ENCODE measurements at regions not wholly inside any gene's neighbourhood (a gene's known extent, or its start where the extent isn't known, plus 50 kb on each side); places are given as distances from the start of the nearest gene placed in this dataset.

DNA sequence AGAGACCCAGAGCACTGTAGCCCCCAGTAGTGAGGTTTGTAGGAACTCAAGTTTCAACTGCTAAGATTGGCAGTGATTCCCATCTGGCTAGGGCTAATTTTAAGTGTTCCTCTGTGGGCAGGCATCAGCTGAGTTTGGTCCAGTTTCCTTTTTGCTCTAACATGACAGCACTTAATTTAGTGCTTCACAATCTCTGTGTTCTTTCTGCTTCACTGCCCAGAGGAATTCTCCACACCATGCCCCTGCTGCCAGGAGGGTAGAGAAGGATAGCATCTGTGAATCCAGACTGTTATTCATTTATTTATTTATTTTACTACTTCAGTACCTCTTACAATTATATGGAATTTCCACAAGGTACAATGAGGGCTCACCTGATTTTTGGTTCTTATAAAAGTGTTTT is 549.9 kb upstream of the FSIP2 start:
- no peak for DNase-seq
- Histone ChIP-seq H3K4me3 (no peak overlapping the region), H3K36me3 (no peaks in the 10 kb centered on the region), H3K27me3 (no peaks in the 10 kb centered on the region), H3K4me1 (no peaks in the 10 kb centered on the region), H3K27ac (no peak overlapping the region), H3K9me3 (no peaks in the 10 kb centered on the region)
- no peak for TF ChIP-seq POLR2A (IDR thresholded peaks at IDR 0.05)
- TF ChIP-seq, protein P1, sequence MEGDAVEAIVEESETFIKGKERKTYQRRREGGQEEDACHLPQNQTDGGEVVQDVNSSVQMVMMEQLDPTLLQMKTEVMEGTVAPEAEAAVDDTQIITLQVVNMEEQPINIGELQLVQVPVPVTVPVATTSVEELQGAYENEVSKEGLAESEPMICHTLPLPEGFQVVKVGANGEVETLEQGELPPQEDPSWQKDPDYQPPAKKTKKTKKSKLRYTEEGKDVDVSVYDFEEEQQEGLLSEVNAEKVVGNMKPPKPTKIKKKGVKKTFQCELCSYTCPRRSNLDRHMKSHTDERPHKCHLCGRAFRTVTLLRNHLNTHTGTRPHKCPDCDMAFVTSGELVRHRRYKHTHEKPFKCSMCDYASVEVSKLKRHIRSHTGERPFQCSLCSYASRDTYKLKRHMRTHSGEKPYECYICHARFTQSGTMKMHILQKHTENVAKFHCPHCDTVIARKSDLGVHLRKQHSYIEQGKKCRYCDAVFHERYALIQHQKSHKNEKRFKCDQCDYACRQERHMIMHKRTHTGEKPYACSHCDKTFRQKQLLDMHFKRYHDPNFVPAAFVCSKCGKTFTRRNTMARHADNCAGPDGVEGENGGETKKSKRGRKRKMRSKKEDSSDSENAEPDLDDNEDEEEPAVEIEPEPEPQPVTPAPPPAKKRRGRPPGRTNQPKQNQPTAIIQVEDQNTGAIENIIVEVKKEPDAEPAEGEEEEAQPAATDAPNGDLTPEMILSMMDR (IDR thresholded peaks at IDR 0.05), result no peak
- intact Hi-C loops (cut with DNase I), result no loop called here

DNA sequence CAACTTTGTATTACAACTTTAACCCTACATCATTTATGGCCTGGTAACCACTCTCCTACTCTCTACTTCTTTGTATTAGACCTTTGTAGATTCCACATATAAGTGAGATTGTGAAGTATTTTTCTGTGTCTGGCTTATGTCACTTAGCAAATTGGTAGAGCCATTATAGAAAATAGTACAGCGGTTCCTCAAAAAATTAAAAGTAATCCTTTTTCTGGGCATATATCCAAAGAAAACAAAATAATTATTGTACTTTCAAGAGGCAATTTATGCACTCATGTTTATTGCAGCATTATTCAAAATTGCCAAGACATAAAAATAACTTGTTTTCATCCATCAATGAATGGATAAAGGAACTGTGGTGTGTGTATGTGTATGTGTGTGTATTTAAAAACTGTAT is 537.5 kb upstream of the FSIP2 start:
- H3K27me3 ChIP-seq, result no peaks in the 10 kb centered on the region
- no peak for TF ChIP-seq POLR2A (IDR thresholded peaks at IDR 0.05)
- TF ChIP-seq, protein P1 (IDR thresholded peaks at IDR 0.05), result no peak
- no peak overlapping the region for H3K4me3 ChIP-seq
- intact Hi-C loops (cut with DNase I), result no loop called here
- no peaks in the 10 kb centered on the region for H3K36me3 ChIP-seq
- 28 to 33% methylated on average over 1 of the region's 1 CpG for WGBS, 2 donors
- H3K4me1 ChIP-seq, result no peaks in the 10 kb centered on the region
- DNase-seq, result no peak
- H3K9me3 ChIP-seq, result no peaks in the 10 kb centered on the region
- no peak overlapping the region for H3K27ac ChIP-seq

DNA sequence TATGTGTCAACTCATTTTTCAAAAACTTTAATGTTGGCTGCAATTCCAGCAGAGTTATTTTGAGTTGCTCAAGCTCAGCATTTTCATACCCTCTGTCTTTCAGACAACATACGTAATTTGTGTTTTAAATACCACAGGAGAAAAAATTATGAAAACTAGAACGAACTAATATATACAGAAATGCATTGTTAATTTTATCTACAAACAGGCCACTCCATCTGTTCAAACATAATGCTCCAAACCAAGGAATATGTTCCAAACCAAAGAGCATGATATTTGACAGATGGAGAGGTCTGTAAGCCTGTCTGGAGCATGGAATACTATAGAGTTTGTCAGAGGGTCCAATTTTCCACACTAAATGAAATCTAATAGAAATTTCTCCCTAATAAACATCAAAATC is 536.2 kb upstream of the FSIP2 start:
- intact Hi-C loops (cut with DNase I), result no loop called here
- no peak overlapping the region for H3K27ac ChIP-seq
- no peaks in the 10 kb centered on the region for H3K4me1 ChIP-seq
- 58 to 59% methylated on average over 2 of the region's 2 CpGs for WGBS, 2 donors
- no peak overlapping the region for H3K4me3 ChIP-seq
- H3K36me3 ChIP-seq, result no peaks in the 10 kb centered on the region
- no peaks in the 10 kb centered on the region for H3K9me3 ChIP-seq
- TF ChIP-seq, protein P1 (IDR thresholded peaks at IDR 0.05), result no peak
- TF ChIP-seq POLR2A (IDR thresholded peaks at IDR 0.05), result no peak
- no peaks in the 10 kb centered on the region for H3K27me3 ChIP-seq
- DNase-seq, result no peak

DNA sequence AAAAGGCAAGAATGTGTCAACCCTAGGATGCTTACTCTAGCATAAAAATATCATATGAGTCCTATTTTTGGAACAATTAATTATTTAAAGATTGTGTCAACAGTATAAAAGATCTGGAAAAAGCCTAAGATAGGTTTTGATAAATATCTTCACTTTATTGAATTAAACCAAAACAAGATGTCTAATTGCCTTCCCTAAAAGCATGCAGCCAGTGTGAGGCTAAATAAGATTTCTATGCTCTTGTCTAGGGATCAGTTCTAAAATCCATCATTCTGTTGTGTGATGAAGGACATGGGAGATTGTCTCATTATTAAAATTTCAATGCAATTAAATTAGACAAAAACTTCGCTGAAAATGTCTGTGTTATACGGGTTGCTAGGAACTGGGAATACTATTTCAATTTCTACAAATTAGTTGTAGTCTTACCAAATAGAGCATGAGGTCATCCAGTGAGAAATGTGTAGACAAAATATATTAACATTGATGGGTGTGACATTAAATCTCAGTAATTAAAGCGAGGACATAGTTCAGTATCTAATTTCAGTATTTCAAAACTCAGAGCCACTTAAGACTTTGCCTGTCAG is 535.6 kb upstream of the FSIP2 start:
- H3K27me3 ChIP-seq, result no peaks in the 10 kb centered on the region

DNA sequence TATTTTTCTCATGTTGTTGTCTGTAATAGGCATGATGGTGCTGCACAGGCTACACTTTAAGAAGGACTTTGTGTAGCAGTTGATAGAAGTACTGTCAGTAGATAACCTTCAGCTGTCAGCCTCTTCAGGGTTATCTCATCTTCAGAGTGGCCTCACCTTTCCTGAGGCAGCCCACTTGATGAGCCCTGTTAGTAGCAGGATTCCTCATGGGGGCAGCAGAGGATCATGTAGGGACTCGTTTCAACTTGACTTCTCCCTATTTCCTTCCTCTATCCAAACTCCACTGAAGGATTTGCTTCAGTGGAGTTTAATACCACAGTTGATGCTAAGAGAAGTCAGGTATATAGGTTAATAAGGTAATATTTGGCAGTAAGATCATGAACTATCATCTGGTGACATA is 530.3 kb upstream of the FSIP2 start:
- 0% methylated on average over 1 of the region's 1 CpG for WGBS, 2 donors
- H3K4me1 ChIP-seq, result no peaks in the 10 kb centered on the region
- intact Hi-C loops (cut with DNase I), result no loop called here
- no peaks in the 10 kb centered on the region for H3K36me3 ChIP-seq
- H3K9me3 ChIP-seq, result no peaks in the 10 kb centered on the region
- H3K27me3 ChIP-seq, result no peaks in the 10 kb centered on the region
- H3K4me3 ChIP-seq, result no peak overlapping the region
- no peak overlapping the region for H3K27ac ChIP-seq
- DNase-seq, result no peak
- TF ChIP-seq, protein P1 (IDR thresholded peaks at IDR 0.05), result peak in 1 of 6 experiments; percentile 11
- TF ChIP-seq POLR2A (IDR thresholded peaks at IDR 0.05), result no peak

More for the DNA sequence above, 535.6 kb upstream of the FSIP2 start:
- H3K36me3 ChIP-seq, result no peaks in the 10 kb centered on the region
- H3K9me3 ChIP-seq, result no peaks in the 10 kb centered on the region
- H3K27ac ChIP-seq, result no peak overlapping the region
- DNase-seq, result no peak
- no peak overlapping the region for H3K4me3 ChIP-seq
- WGBS, 2 donors, result 50 to 56% methylated on average over 3 of the region's 3 CpGs
- TF ChIP-seq POLR2A (IDR thresholded peaks at IDR 0.05), result no peak
- TF ChIP-seq, protein P1 (IDR thresholded peaks at IDR 0.05), result no peak
- no peaks in the 10 kb centered on the region for H3K4me1 ChIP-seq
- intact Hi-C loops (cut with DNase I), result no loop called here

Measured in esophagus squamous epithelium (tissue), 5 donors.